K562 (cell line): ENCODE measurements at regions not wholly inside any gene's neighbourhood (a gene's known extent, or its start where the extent isn't known, plus 50 kb on each side); places are given as distances from the start of the nearest gene placed in this dataset.

Experiments
- ATAC-seq: fragments of 200-7000 bp; cut with Tn5 transposase; 3 replicates; pipeline ENCODE4 v1.9.1; 2020; ENCODE audit warnings: moderate library complexity
- BruUV-seq: library from RNA; stranded (reverse); fragments of 400-500 nt; replicated peaks from 2 replicates; lab custom pipeline; 2021; lab: Mats Ljungman, UMichigan
- CTCF ChIA-PET: fragments of 300-600 bp; formaldehyde crosslinking; extraction: SDS; loops from one replicate; lab custom pipeline; 2021; ENCODE audit warnings: low intra/inter-chr PET ratio; lab: Yijun Ruan, JAX
- POLR2A ChIA-PET: fragments of 300-600, 350-650 bp; sonication (Branson Sonifier 250); formaldehyde crosslinking; extraction: SDS; loops from one replicate; lab custom pipeline; 2021; ENCODE audit warnings: antibody characterized with exemption, inconsistent platforms; lab: Yijun Ruan, JAX
- DNase-seq, 4 experiments: peaks; one replicate each; pipeline versions ENCODE4 v3.0.0 to v3.0.0-alpha.2; 2011 to 2018; ENCODE audit warnings: low spot score in 3 of 4, mixed read lengths in 3 of 4; ENCODE audit errors: extremely low read depth in 1 of 4
- FAIRE-seq: peaks from 2 replicates; lab custom pipeline; 2011; peaks lifted over from hg19 to GRCh38; lab: Jason Lieb, UNC
- H2AFZ ChIP-seq: 2 replicates; pipeline ENCODE4 v1.6.0; 2011; ENCODE audit warnings: low read depth, low read length, control low read depth, inconsistent platforms
- H3K27ac ChIP-seq: fragments of 200-600 bp; 3 replicates; pipeline ENCODE4 v1.8.0; 2011; ENCODE audit warnings: low read depth, mild to moderate bottlenecking, control low read depth, inconsistent platforms, low read length, moderate library complexity, mixed read lengths; ENCODE audit errors: extremely low read depth
- H3K27me3 ChIP-seq, 2 experiments: fragments of 300-600 bp in 1 of 2; 2 replicates in 1 of 2; 3 replicates in 1 of 2; pipeline versions ENCODE4 v1.6.0 to v1.8.0; 2011; ENCODE audit warnings: inconsistent platforms in 2 of 2, low read length in 2 of 2, mild to moderate bottlenecking in 1 of 2, mixed read lengths in 1 of 2, moderate library complexity in 1 of 2; ENCODE audit not compliant: control insufficient read depth in 2 of 2, insufficient read depth in 2 of 2
- H3K36me3 ChIP-seq: fragments of 300-600 bp; 3 replicates; pipeline ENCODE4 v1.8.0; 2011; ENCODE audit warnings: mild to moderate bottlenecking, low read length, inconsistent platforms; ENCODE audit not compliant: control insufficient read depth, insufficient read depth
- H3K4me1 ChIP-seq, 2 experiments: fragments of 200-600 bp in 1 of 2; replicated peaks in 1 of 2; 2 replicates in 1 of 2; 3 replicates in 1 of 2; pipeline versions ENCODE4 v1.5.1 to v1.8.0; 2011; ENCODE audit warnings: inconsistent platforms in 2 of 2, low read length in 2 of 2, mild to moderate bottlenecking in 1 of 2, mixed read lengths in 1 of 2, moderate library complexity in 1 of 2; ENCODE audit not compliant: control insufficient read depth in 2 of 2, insufficient read depth in 2 of 2
- H3K4me2 ChIP-seq: 2 replicates; pipeline ENCODE4 v1.6.1; 2011; ENCODE audit warnings: low read length, control low read depth, inconsistent platforms, mixed read lengths; ENCODE audit not compliant: insufficient read depth
- H3K4me3 ChIP-seq: fragments of 200-600 bp; sonication (generic), shearing (Covaris generic); 2 replicates; pipeline ENCODE4 v1.5.1; 2016; ENCODE audit warnings: control low read depth, inconsistent platforms
- H3K79me2 ChIP-seq: fragments of 200-600 bp; 3 replicates; pipeline ENCODE4 v1.8.0; 2011; ENCODE audit warnings: low read length, inconsistent platforms; ENCODE audit not compliant: control insufficient read depth, insufficient read depth
- H3K9ac ChIP-seq, 2 experiments: 2 replicates each; pipeline versions ENCODE4 v1.6.0 to v1.6.1; 2011; ENCODE audit warnings: low read depth in 2 of 2, low read length in 2 of 2, control low read depth in 1 of 2, inconsistent platforms in 1 of 2, mild to moderate bottlenecking in 1 of 2, mixed read lengths in 1 of 2; ENCODE audit not compliant: insufficient read depth in 1 of 2
- H3K9me1 ChIP-seq: one replicate; pipeline ENCODE4 v1.6.0; 2011; ENCODE audit warnings: inconsistent platforms, mild to moderate bottlenecking, low read length, moderate library complexity; ENCODE audit not compliant: control insufficient read depth, insufficient read depth
- H3K9me3 ChIP-seq: replicated peaks from 2 replicates; pipeline ENCODE4 v1.5.1; 2011; ENCODE audit warnings: low read depth, low read length, inconsistent platforms; ENCODE audit not compliant: control insufficient read depth, insufficient read depth
- H4K20me1 ChIP-seq: replicated peaks from 2 replicates; pipeline ENCODE4 v1.6.1; 2011; ENCODE audit warnings: low read length, inconsistent platforms, mixed read lengths; ENCODE audit not compliant: control insufficient read depth, insufficient read depth
- BCOR ChIP-seq: fragments of 450-650 bp; IDR thresholded peaks from 2 replicates; pipeline ENCODE4 v1.6.1; 2016
- CEBPG ChIP-seq, 3 experiments: fragments of 200-800 bp in 1 of 3; sonication (Bioruptor generic) in 1 of 3; sonication (generic) in 1 of 3; formaldehyde crosslinking in 1 of 3; IDR thresholded peaks in 2 of 3; conservative IDR thresholded peaks in 1 of 3; 2 replicates each; pipeline versions ENCODE4 v1.6.1 to v1.8.0; 2016 to 2022; ENCODE audit warnings: missing compliant biosample characterization in 2 of 3, missing genetic modification characterization in 2 of 3, mild to moderate bottlenecking in 1 of 3, missing genetic modification reagents in 1 of 3
- FOXM1 ChIP-seq, 2 experiments: fragments of 450-650 bp in 1 of 2; sonication (generic) in 1 of 2; formaldehyde crosslinking in 1 of 2; IDR thresholded peaks; 2 replicates each; pipeline versions ENCODE4 v1.6.1 to v1.9.0; 2017 to 2022; ENCODE audit warnings: low read depth in 2 of 2, mild to moderate bottlenecking in 2 of 2, missing genetic modification reagents in 1 of 2, moderate library complexity in 1 of 2
- KDM5B ChIP-seq: fragments of 200-600 bp; sonication (generic); IDR thresholded peaks from 2 replicates; pipeline ENCODE4 v1.6.1; 2012; ENCODE audit warnings: low read depth, mild to moderate bottlenecking, moderate library complexity, low read length, control low read depth, inconsistent platforms; ENCODE audit not compliant: insufficient replicate concordance
- RAD51 ChIP-seq: fragments of 450-650 bp; IDR thresholded peaks from 2 replicates; pipeline ENCODE4 v1.7.1; 2016; ENCODE audit warnings: low read depth, mild to moderate bottlenecking, borderline replicate concordance
- RBM25 ChIP-seq: fragments of 200-400 bp; formaldehyde crosslinking; IDR thresholded peaks from 2 replicates; pipeline ENCODE4 v1.6.1; 2018; ENCODE audit warnings: low read length, low read depth, moderate library complexity; ENCODE audit not compliant: severe bottlenecking
- ZBTB7A ChIP-seq: IDR thresholded peaks from 2 replicates; pipeline ENCODE4 v1.6.1; 2011; ENCODE audit warnings: low read depth, mild to moderate bottlenecking, low read length, moderate library complexity, borderline replicate concordance; ENCODE audit not compliant: control insufficient read depth
- WGBS: fragments of 100-300 bp; shearing (Covaris generic); methylation state at CpG from one replicate; pipeline ENCODE4 v1.1.6; 2016; ENCODE audit warnings: low coverage, mixed read lengths; ENCODE audit not compliant: insufficient coverage; ENCODE audit errors: missing lambda C conversion rate; 5-methylcytosine and 5-hydroxymethylcytosine counted together
- in situ Hi-C: fragments of 300-500 bp; cut with MboI; formaldehyde crosslinking; loops from 4 replicates; pipeline ENCODE4 v1.15.0; 2018; ENCODE audit warnings: inconsistent platforms, mixed read lengths
- intact Hi-C: fragments of 100-400 bp; cut with micrococcal nuclease; formaldehyde crosslinking; loops from 2 replicates; pipeline ENCODE4 v1.14.2; 2022
- TF ChIP-seq, protein P1 (sequence below): fragments of 450-650 bp; formaldehyde crosslinking; IDR thresholded peaks from 2 replicates; pipeline ENCODE4 v1.4.0; 2020; ENCODE audit warnings: mild to moderate bottlenecking, moderate library complexity

DNA sequence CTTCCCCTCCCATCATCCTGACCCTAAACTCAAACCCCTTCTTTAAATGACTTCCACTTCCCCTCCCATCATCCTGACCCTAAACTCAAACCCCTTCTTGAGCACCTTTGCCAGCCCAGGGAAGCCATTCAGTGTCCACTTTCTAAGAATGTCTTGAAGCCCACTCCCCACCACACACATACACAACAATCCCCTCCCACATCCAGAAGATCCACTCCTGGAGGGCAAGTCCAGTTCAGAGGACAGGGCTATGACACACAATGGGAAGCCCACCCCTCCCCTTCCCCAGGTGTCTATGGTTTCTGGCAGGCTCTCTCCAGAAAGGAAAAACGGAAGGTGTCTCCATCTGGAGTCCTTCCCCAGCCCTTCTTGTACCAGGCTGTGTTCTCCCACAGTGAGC is 117.1 kb downstream of the KCNA5 start:
- in situ Hi-C loops (no loop called here), intact Hi-C loops (no loop called here)
- no TSS peak for BruUV-seq
- ATAC-seq (no peak), FAIRE-seq (no peak), DNase-seq (no peak)
- Histone ChIP-seq H3K4me2 (no peak overlapping the region), H3K27me3 (no peaks in the 10 kb centered on the region; a peak in 1 of 5 replicates), H4K20me1 (peaks cover 6% of the 10 kb centered on the region), H3K36me3 (no peaks in the 10 kb centered on the region), H3K9me3 (no peaks in the 10 kb centered on the region), H3K9ac (no peak overlapping the region), H2AFZ (no peak overlapping the region), H3K4me3 (no peak overlapping the region), H3K4me1 (no peaks in the 10 kb centered on the region), H3K79me2 (no peaks in the 10 kb centered on the region), H3K9me1 (no peaks in the 10 kb centered on the region), H3K27ac (no peak overlapping the region)
- WGBS = 25% methylated on average over 1 of the region's 1 CpG
- ChIA-PET POLR2A (no interaction called here), CTCF (no interaction called here)
- no peak for TF ChIP-seq RAD51

DNA sequence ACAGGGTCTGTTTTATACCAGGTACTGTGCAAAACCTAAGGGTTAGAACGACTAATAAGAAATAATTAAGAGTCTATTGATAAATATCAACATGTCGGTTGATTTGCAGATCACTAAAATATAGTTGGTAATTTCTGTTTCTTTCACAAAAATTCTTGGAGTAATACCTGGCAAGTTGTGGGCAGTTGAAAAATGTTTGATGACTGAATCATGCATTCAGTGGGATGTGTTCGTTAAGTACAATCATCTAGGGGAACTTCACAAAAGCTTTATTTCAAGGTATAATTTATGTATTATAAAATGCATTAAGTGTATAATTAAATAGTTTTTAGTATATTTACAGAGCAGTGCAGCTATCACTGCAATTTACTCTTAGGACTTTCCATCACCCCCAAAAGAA is 120.0 kb downstream of the KCNA5 start:
- FAIRE-seq = no peak
- no peak for DNase-seq
- POLR2A ChIA-PET = interaction anchor here (1.2 kb wide), 1 partner anchor 33 kb away, joined by 3 read pairs; no protein-coding TSS in a partner anchor
- Histone ChIP-seq H3K27me3 (peaks cover 0 to 4% of the 10 kb centered on the region in 2 experiments; a peak in 1 of 5 replicates), H3K4me3 (no peak overlapping the region), H3K4me1 (no peaks in the 10 kb centered on the region), H3K79me2 (no peaks in the 10 kb centered on the region), H3K36me3 (no peaks in the 10 kb centered on the region), H3K4me2 (no peak overlapping the region), H3K9me1 (no peaks in the 10 kb centered on the region), H4K20me1 (no peaks in the 10 kb centered on the region), H3K27ac (no peak overlapping the region), H3K9me3 (no peaks in the 10 kb centered on the region), H2AFZ (no peak overlapping the region), H3K9ac (no peak overlapping the region)
- in situ Hi-C loops = no loop called here
- CTCF ChIA-PET = no interaction called here
- intact Hi-C loops = no loop called here
- no peak for TF ChIP-seq ZBTB7A
- TF ChIP-seq BCOR = no peak
- TF ChIP-seq RBM25 = no peak
- no peak for TF ChIP-seq FOXM1 (IDR thresholded peaks at IDR 0.05; ENCODE audit: low read depth)
- no peak for TF ChIP-seq FOXM1 (CRISPR knock-in tag; IDR thresholded peaks at IDR 0.05; ENCODE audit: low read depth)
- TF ChIP-seq, protein P1, sequence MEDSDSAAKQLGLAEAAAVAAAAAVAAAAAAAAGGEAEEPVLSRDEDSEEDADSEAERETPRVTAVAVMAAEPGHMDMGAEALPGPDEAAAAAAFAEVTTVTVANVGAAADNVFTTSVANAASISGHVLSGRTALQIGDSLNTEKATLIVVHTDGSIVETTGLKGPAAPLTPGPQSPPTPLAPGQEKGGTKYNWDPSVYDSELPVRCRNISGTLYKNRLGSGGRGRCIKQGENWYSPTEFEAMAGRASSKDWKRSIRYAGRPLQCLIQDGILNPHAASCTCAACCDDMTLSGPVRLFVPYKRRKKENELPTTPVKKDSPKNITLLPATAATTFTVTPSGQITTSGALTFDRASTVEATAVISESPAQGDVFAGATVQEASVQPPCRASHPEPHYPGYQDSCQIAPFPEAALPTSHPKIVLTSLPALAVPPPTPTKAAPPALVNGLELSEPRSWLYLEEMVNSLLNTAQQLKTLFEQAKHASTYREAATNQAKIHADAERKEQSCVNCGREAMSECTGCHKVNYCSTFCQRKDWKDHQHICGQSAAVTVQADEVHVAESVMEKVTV (CRISPR knock-in tag) = no peak
- no peak for TF ChIP-seq CEBPG (CRISPR knock-in tag; IDR thresholded peaks at IDR 0.05)
- TF ChIP-seq CEBPG (tag; conservative IDR thresholded peaks at IDR 0.05 in 1 of 2, IDR thresholded peaks at IDR 0.05 in 1 of 2) = no peak
- no peak for TF ChIP-seq KDM5B
- 17% methylated on average over 3 of the region's 3 CpGs for WGBS
- BruUV-seq = no TSS peak
- ATAC-seq = no peak
